Hematopoietic multipotent progenitor cell (in vitro differentiated cells): ENCODE measurements at regions not wholly inside any gene's neighbourhood (a gene's known extent, or its start where the extent isn't known, plus 50 kb on each side); places are given as distances from the start of the nearest gene placed in this dataset.

Experiments used
- DNase-seq, 3 donors: peaks; one replicate each; pipeline ENCODE4 v3.0.0-alpha.2; 2011 to 2015; ENCODE audit warnings: low read depth in 2 of 3, low spot score in 2 of 3

DNA sequence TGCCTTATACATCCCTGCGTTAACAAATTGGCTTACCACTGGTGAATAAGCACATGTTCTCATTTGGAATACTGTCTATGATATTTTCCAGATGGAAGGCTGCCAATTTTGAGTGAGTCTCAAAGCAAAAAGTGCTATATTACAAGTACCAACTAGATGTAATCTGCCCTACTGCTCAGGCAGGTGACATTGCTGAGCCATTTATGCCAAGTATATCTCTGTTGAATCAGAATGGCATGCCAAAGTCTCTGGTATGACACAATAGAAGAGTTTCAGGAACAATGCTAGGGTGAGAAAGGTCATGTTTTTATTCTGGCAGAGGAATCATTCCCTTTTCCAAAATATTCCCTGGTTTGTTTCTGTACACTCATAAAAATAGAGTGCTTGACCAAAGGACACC lies 356.5 kb downstream of the CDH9 start:
- DNase-seq: no peak

GRCh38 chr5:26674846-26675245 lies 363.5 kb downstream of the CDH9 start:
- DNase-seq: no peak

GRCh38 chr5:26669523-26669922 lies 368.9 kb downstream of the CDH9 start:
- no peak for DNase-seq

- DNase-seq: no peak
These were observed 369.4 kb downstream of the CDH9 start for GRCh38 chr5:26669031-26669430.

DNA sequence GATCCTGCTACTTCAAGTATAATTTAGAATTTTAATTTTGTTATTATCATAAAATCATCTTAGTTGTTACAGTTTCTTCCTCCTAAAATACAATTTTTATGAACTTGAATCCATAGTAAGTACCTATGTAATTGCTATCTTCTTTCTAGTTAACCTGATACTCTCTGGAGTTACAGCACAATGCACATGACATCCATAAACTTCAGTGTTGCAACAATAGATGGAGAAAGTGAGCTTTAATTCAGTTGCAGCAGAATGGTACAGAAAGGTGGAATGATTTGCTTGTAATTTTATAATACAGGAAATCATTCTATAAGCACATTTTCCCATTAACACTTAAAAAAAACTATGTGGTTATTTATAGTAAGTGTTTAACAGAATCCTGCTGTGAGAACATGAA lies 372.0 kb downstream of the CDH9 start:
- DNase-seq: no peak

GRCh38 chr5:26663500-26663899 lies 374.9 kb downstream of the CDH9 start:
- DNase-seq: no peak

DNA sequence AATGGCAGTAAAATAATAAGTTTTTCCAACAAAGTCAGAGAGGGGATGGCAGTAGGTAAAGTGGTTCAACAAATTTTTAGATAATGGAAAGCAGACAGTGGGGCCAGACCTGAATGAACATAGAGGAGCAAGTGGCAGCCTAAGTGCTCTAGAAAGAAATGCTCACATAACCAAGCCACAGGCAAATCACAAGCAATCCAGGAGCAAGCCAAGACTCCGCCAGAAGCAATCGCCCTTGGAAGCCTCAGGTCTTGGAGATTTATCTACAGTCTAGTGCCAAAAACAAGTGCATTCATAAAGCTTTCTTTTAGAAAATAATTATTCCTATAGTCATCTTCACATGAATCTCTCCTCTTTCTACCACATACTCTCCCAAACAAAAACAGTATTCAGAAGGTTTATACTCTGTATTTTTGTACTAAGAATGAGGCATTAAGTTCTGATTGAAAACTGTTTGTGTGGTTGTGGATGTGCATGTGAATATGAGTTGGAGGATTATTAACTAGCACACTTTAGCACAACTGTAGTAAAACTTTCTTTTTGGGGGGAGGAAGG lies 375.5 kb downstream of the CDH9 start:
- DNase-seq: no peak

- no peak for DNase-seq
These were observed 378.3 kb downstream of the CDH9 start for GRCh38 chr5:26660116-26660515.

- DNase-seq: no peak
These were observed 389.4 kb downstream of the CDH9 start for GRCh38 chr5:26649000-26649399.

- DNase-seq: no peak
These were observed 390.6 kb downstream of the CDH9 start for GRCh38 chr5:26647781-26648180.

GRCh38 chr5:26645659-26646058 lies 392.7 kb downstream of the CDH9 start:
- DNase-seq: no peak

GRCh38 chr5:26641492-26641891 lies 396.9 kb downstream of the CDH9 start:
- DNase-seq: no peak

- DNase-seq: no peak
These were observed 413.3 kb downstream of the CDH9 start for GRCh38 chr5:26625099-26625498.

DNA sequence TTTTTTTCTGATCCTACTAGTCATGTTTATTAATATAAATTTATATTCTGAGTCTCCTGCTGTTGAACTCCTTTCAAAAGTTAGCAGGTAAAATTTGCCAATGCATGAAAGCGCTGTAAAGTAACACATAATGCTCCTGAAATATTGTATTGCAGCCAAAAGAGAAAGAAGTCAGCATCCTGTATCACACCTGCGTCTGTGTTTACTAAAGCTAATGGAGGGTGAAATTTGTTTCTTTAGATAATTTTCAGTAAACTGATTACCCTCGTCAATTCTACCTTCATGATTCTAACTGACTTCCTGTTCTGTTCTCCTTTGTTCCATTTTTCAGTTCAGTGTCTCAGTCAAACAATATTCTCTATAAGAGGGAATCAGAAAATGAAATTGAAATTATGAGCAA lies 415.4 kb downstream of the CDH9 start:
- DNase-seq: no peak

DNA sequence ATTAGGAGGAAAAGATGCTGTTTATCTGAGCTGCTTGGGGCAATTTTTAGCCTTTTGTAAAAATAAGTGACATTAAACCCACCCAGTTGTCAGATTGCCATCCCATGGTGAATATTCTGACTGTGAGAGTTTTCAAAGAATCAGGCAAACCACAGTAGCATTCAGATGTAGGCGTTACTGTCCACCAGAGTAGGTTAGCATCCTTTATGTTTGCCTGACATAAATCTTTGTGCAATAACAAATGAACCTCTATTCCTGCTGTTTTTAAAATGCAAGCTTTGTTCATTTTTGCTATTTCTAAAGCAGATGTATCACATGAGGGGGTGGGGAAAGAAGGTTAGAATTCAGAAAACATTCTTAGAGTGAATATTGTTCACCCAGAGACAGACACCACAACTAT lies 427.8 kb downstream of the CDH9 start:
- DNase-seq: no peak

DNA sequence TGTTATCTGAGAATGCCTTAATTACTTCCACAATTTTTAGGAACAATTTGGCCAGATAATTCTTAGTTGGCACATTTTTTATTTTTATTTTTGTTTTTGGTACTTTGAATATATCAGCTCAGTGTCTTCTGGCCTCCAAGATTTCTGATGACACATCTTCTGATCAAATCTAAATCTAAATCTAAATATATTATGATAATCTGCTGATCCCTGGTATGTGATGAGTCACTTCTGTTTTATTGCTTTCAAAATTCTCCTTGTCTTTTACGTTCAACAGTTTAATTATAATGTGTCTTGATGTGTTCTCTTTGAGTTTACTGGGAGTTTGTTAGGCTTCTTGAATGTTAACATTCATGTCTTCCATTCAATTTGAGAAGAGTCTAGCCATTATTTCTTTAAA lies 436.8 kb downstream of the CDH9 start:
- DNase-seq: no peak

- DNase-seq: no peak
These were observed 455.9 kb downstream of the CDH9 start for GRCh38 chr5:26582350-26583045.

DNA sequence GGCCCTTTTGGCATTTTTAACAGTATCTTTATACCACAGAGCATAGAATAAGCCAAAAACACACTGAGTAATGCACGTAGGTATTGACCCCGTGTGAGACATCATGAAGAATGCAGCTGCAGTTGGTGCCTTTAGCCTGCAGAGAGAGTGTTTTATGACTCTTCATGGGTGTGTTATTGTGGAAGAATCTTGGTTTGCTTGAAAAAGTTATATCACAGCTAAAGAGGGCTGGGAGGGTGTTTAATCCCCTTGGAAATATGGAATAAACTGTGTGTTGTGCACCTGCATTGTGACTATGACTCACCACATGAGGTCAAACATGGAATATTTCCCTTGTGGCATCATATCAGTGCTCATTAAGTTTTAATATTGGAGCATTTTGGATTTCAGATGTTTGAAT lies 458.7 kb downstream of the CDH9 start:
- DNase-seq: no peak

- no peak for DNase-seq
These were observed 460.4 kb downstream of the CDH9 start for GRCh38 chr5:26578002-26578401.

DNA sequence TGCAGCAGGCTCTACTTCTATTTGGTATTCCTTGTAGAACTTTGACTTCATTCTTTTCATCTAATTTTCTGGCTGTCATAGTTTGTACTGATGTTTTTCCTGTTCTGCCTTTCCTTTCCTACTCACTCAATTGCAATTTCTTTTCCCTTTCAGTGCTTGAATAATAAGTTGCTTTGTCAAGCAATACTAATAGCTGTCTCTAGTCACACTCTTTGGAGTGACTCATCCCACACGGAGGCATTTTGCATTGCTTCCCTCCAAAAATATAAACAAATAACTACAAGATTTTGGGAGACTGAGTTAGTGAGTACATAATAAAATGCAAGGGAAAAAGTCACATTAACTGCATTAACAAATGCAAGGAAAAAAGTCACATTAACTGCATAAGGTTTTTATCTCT lies 465.9 kb downstream of the CDH9 start:
- DNase-seq: no peak

- no peak for DNase-seq
These were observed 468.5 kb downstream of the CDH9 start for GRCh38 chr5:26569929-26570258.

DNA sequence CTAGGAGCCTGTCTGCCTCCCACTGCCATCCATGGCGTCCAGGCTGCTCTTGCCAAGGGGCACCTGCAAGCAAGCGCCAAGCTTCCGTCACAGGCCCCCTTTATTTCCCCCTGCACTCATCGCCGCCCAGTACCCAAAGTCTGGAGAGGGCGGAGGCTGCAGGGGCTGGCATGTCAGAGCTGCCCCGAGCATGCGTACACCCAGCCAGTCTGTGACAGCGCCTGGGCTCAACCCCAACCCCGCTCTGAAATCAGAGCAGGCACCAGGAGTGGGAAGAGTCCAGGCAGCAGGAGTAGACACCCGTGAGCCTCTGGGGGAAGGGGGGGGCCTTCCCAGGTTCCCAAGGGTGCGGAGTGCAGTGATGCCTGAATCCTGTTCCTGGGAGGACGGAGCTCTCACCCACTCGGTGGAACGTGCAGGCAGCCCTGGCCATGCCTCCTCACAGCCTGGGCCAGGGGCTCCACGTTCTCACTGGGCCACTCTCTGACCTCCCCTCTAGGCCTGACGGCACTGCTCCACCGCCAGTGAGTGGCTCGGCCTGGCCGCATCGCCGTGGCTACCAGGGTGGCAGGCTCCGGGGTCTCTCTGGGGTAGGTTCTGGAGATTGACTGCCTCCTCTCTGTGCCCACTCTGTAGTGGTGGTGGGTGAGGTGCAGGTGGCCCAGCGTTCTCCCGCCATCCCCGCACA lies 469.0 kb downstream of the CDH9 start:
- no peak for DNase-seq

GRCh38 chr5:26568316-26568715 lies 470.1 kb downstream of the CDH9 start:
- no peak for DNase-seq
